ENCODE measurements at regions not wholly inside any gene's neighbourhood (a gene's known extent, or its start where the extent isn't known, plus 50 kb on each side); places are given as distances from the start of the nearest gene placed in this dataset.

GRCh38 chr7:130902755-130903357 lies 168.8 kb upstream of the KLF14 start:
- POLR2A ChIA-PET = interaction anchor here (1.2 to 2.5 kb wide), 2 partner anchors 10 to 53 kb away, joined by 3 to 13 read pairs; no protein-coding TSS in a partner anchor
- peaks cover 68% of the 10 kb centered on the region for H3K36me3 Mint-ChIP-seq (ENCODE audit: low read depth)
- no peak for ATAC-seq

GRCh38 chr7:130903358-130903974 lies 169.5 kb upstream of the KLF14 start:
- Mint-ChIP-seq H3K4me1 (ENCODE audit: low read depth) (peaks cover 68% of the 10 kb centered on the region), H3K27ac (peak overlapping the region; percentile 69), H3K27me3 (ENCODE audit: low read depth) (no peaks in the 10 kb centered on the region), H3K4me3 (no peak overlapping the region), H3K9me3 (ENCODE audit: insufficient read depth) (no peaks in the 10 kb centered on the region), H3K36me3 (ENCODE audit: low read depth) (peaks cover 66% of the 10 kb centered on the region)
- CTCF ChIA-PET = interaction anchor here (1.0 to 3.3 kb wide), 12 partner anchors 9 to 605 kb away, joined by 3 to 17 read pairs (median 4); no protein-coding TSS in a partner anchor
- DNase-seq (no peak), ATAC-seq (no peak)
- POLR2A ChIA-PET = interaction anchor here (1.2 to 2.5 kb wide), 2 partner anchors 10 to 53 kb away, joined by 3 to 13 read pairs; no protein-coding TSS in a partner anchor

More at GRCh38 chr7:130902755-130903357, 168.8 kb upstream of the KLF14 start:
- no peak for DNase-seq
- Mint-ChIP-seq H3K27me3 (ENCODE audit: low read depth) (no peaks in the 10 kb centered on the region), H3K9me3 (ENCODE audit: insufficient read depth) (no peaks in the 10 kb centered on the region), H3K4me3 (no peak overlapping the region), H3K27ac (peak overlapping the region; percentile 68), H3K4me1 (ENCODE audit: low read depth) (peaks cover 71% of the 10 kb centered on the region)
- CTCF ChIA-PET = interaction anchor here (1.0 to 3.3 kb wide), 7 partner anchors 10 to 137 kb away, joined by 3 to 17 read pairs (median 7); no protein-coding TSS in a partner anchor

GRCh38 chr7:130904031-130904757 lies 170.2 kb upstream of the KLF14 start:
- no peak overlapping the region for H3K4me3 Mint-ChIP-seq
- peaks cover 66% of the 10 kb centered on the region for H3K36me3 Mint-ChIP-seq (ENCODE audit: low read depth)
- no peaks in the 10 kb centered on the region for H3K9me3 Mint-ChIP-seq (ENCODE audit: insufficient read depth)
- peaks cover 73% of the 10 kb centered on the region for H3K4me1 Mint-ChIP-seq (ENCODE audit: low read depth)
- CTCF ChIA-PET = interaction anchor here (0.6 to 3.3 kb wide), 19 partner anchors 9 to 604 kb away, joined by 3 to 17 read pairs (median 4); no protein-coding TSS in a partner anchor
- no peak for ATAC-seq
- peak overlapping the region; percentile 69 for H3K27ac Mint-ChIP-seq
- no peaks in the 10 kb centered on the region for H3K27me3 Mint-ChIP-seq (ENCODE audit: low read depth)
- no peak for DNase-seq
- POLR2A ChIA-PET = interaction anchor here (0.6 to 2.5 kb wide), 5 partner anchors 9 to 205 kb away, joined by 3 to 13 read pairs (median 4); no protein-coding TSS in a partner anchor

GRCh38 chr7:130904792-130905191 lies 170.8 kb upstream of the KLF14 start:
- Mint-ChIP-seq H3K9me3 (ENCODE audit: insufficient read depth) (no peaks in the 10 kb centered on the region), H3K36me3 (ENCODE audit: low read depth) (peaks cover 66% of the 10 kb centered on the region), H3K27ac (no peak overlapping the region), H3K27me3 (ENCODE audit: low read depth) (no peaks in the 10 kb centered on the region), H3K4me1 (ENCODE audit: low read depth) (peaks cover 74% of the 10 kb centered on the region), H3K4me3 (no peak overlapping the region)
- DNase-seq (no peak), ATAC-seq (no peak)
- ChIA-PET POLR2A (interaction anchor here (0.6 to 2.5 kb wide), 6 partner anchors 9 to 205 kb away, joined by 3 to 13 read pairs (median 4); no protein-coding TSS in a partner anchor), CTCF (interaction anchor here (0.6 to 3.3 kb wide), 17 partner anchors 8 to 604 kb away, joined by 3 to 17 read pairs (median 4); no protein-coding TSS in a partner anchor)

DNA sequence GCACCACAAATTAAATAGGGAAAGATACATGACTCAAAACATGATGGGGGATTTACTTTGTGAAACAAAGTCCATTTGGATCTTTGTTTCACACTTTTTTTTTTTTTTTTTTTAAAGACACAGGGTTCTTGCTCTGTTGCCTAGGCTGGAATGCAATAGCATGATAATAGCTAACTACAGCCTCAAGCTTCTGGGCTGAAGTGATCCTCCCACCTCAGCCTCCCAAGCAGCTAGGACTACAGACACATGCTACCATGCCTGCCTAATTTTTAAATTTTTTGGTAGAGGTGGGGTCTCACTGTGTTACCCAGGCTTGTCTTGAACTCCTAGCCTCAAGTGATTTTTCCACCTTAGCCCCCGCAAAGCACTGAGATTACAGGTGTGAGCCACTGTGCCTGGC lies 172.6 kb upstream of the KLF14 start:
- H3K27ac Mint-ChIP-seq = no peak overlapping the region
- H3K9me3 Mint-ChIP-seq (ENCODE audit: insufficient read depth) = no peaks in the 10 kb centered on the region
- POLR2A ChIA-PET = no interaction called here
- no peak overlapping the region for H3K4me3 Mint-ChIP-seq
- DNase-seq (no peak), ATAC-seq (no peak)
- no peaks in the 10 kb centered on the region for H3K27me3 Mint-ChIP-seq (ENCODE audit: low read depth)
- peaks cover 72% of the 10 kb centered on the region for H3K36me3 Mint-ChIP-seq (ENCODE audit: low read depth)
- peaks cover 78% of the 10 kb centered on the region for H3K4me1 Mint-ChIP-seq (ENCODE audit: low read depth)
- CTCF ChIA-PET = interaction anchor here (0.9 to 1.8 kb wide), 3 partner anchors 33 to 134 kb away, joined by 3 to 6 read pairs (median 5); no protein-coding TSS in a partner anchor

DNA sequence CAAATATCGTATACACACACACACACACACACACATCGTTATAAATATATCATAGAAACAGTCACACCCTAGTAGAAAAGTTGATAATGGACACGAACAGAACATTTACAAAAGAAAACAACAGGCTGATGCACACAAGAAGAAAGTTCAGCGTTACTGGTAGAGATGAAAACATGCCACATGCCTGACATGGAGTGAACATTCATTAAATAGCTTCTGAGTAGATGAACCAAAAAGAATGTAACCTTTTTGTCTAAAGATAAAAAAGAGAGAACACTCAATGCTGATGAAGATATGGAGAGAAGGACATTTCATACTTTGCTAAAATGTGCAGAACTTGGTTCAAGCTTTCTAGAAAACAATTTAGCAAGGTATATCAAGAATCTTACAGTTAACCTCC lies 173.4 kb upstream of the KLF14 start:
- H3K27ac Mint-ChIP-seq = peak overlapping the region; percentile 37
- peaks cover 78% of the 10 kb centered on the region for H3K4me1 Mint-ChIP-seq (ENCODE audit: low read depth)
- ChIA-PET POLR2A (interaction anchor here (0.6 kb wide), 1 partner anchor 203 kb away, joined by 4 read pairs; no protein-coding TSS in a partner anchor), CTCF (interaction anchor here (0.9 to 2.0 kb wide), 3 partner anchors 52 to 133 kb away, joined by 3 to 8 read pairs (median 5); no protein-coding TSS in a partner anchor)
- H3K9me3 Mint-ChIP-seq (ENCODE audit: insufficient read depth) = no peaks in the 10 kb centered on the region
- DNase-seq = no peak
- no peak overlapping the region for H3K4me3 Mint-ChIP-seq
- H3K27me3 Mint-ChIP-seq (ENCODE audit: low read depth) = no peaks in the 10 kb centered on the region
- peaks cover 72% of the 10 kb centered on the region for H3K36me3 Mint-ChIP-seq (ENCODE audit: low read depth)
- no peak for ATAC-seq

DNA sequence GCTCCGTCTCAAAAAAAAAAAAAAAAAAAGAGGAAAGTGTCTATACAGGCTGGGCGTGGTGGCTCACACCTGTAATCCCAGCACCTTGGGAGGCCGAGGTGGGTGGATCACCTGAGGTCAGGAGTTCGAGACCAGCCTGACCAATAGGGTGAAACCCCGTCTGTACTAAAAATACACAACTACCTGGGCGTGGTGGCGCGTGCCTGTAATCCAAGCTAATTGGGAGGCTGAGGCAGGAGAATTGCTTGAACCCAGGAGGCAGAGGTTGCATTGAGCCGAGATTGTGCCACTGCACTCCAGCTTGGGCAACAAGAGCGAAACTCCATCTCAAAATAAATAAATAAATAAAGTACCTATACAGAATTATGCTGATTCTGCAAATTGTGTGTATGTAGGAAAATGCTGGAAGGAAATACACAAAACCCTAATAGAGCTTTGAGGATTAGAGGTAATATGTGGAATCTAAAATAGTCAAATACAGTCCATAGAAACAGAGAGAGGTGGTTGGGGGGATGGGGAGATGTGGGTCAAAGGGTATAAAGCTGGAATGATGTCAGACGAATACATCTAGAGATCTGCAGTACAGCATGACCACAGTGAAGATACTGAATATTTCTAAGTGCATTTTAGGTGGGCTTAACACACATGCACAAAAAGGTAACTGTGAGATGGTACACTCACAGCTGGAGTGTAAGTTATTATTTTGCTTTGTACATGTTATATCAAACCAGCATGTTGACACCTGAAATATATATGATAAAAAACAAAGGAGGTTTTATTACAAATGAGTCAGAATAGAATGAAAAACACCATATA lies 174.5 kb upstream of the KLF14 start:
- Mint-ChIP-seq H3K36me3 (ENCODE audit: low read depth) (peaks cover 70% of the 10 kb centered on the region), H3K27me3 (ENCODE audit: low read depth) (no peaks in the 10 kb centered on the region), H3K27ac (peak overlapping the region; percentile 24), H3K9me3 (ENCODE audit: insufficient read depth) (no peaks in the 10 kb centered on the region), H3K4me3 (no peak overlapping the region), H3K4me1 (ENCODE audit: low read depth) (peaks cover 74% of the 10 kb centered on the region)
- POLR2A ChIA-PET = no interaction called here
- CTCF ChIA-PET = interaction anchor here (1.0 to 2.0 kb wide), 2 partner anchors 9 to 51 kb away, joined by 3 to 8 read pairs; no protein-coding TSS in a partner anchor
- no peak for DNase-seq
- ATAC-seq = no peak

DNA sequence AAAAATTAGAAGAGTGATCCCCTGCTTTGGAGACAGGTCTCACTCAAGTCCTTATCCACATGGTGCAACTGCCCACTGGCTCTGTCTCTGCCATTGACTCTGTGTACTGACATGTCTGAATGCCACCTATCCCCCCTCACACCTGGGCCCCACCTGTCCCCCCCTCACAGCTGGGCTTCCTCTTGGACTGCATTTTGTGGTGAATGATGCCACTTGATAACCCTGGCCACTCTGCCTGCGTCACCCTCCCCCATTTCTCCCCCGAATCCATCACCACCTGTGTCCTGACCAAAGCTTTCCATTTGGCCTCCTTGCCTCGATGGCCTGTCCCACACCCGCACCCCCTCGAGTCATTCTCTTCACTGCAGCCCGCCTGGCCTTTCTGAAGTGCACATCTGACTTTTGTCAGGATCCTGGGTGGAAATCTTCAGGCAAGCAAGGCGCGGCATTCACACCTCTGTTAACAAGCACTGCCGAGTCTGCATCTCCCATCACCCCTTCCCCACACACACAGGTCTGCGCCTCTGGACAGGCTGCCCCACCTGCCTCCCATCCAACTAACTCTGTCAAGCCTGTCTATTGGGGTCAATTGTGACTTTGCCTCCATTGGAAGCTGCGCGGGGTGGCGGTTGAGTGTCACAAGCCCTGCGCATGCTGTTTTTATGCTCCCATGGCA lies 175.3 kb upstream of the KLF14 start:
- POLR2A ChIA-PET = interaction anchor here (0.6 kb wide), 1 partner anchor 22 kb away, joined by 5 read pairs; no protein-coding TSS in a partner anchor
- no peak for DNase-seq
- Mint-ChIP-seq H3K36me3 (ENCODE audit: low read depth) (peaks cover 67% of the 10 kb centered on the region), H3K27ac (peak overlapping the region; percentile 70), H3K9me3 (ENCODE audit: insufficient read depth) (no peaks in the 10 kb centered on the region), H3K27me3 (ENCODE audit: low read depth) (no peaks in the 10 kb centered on the region), H3K4me3 (no peak overlapping the region), H3K4me1 (ENCODE audit: low read depth) (peaks cover 74% of the 10 kb centered on the region)
- CTCF ChIA-PET = interaction anchor here (0.9 to 2.4 kb wide), 5 partner anchors 10 to 131 kb away, joined by 3 to 12 read pairs (median 4); no protein-coding TSS in a partner anchor
- ATAC-seq = no peak

DNA sequence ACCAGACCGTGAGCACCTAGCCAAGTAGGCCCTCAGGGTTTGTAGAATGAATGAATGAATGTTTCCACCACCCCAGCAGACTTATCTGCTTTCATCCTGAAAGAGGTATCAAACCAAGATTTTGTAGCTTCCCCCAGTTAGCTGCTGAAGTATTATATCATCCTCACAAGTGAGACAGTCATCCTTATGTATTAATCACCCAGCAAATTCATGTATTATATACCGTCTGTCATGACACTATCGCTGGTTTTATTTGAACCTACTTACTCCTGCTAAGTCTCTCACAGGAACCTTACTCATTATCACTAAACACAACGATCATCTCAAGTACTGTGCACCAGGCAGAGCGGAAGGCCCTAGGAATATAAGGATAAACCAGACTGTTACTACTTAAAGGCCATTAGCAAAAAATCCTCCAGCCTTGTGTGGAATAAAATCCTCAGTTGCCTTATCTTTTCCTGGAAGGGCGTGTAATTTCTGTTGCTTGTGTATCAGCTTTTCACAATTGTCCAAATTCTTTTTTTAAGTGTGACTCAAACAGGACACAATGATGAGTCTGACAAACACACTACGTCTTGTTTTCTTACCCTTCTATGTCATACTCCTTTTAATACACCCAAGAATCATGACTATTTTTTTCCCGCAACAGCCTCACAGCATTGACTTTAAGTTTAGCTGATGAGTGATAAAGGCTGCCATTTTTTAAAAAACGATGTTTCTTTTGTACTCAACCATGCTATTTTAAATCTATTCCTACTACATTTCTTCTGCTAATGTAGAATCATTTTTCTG lies 176.1 kb upstream of the KLF14 start:
- ATAC-seq (no peak), DNase-seq (no peak)
- peaks cover 76% of the 10 kb centered on the region for H3K4me1 Mint-ChIP-seq (ENCODE audit: low read depth)
- no peaks in the 10 kb centered on the region for H3K9me3 Mint-ChIP-seq (ENCODE audit: insufficient read depth)
- ChIA-PET CTCF (interaction anchor here (0.9 to 5.6 kb wide), 6 partner anchors 12 to 156 kb away, joined by 3 to 54 read pairs (median 8); no protein-coding TSS in a partner anchor), POLR2A (interaction anchor here (1.0 to 5.8 kb wide), 2 partner anchors 13 to 49 kb away, joined by 3 to 105 read pairs; no protein-coding TSS in a partner anchor)
- no peaks in the 10 kb centered on the region for H3K27me3 Mint-ChIP-seq (ENCODE audit: low read depth)
- H3K4me3 Mint-ChIP-seq = peak overlapping the region; percentile 12
- peaks cover 66% of the 10 kb centered on the region for H3K36me3 Mint-ChIP-seq (ENCODE audit: low read depth)
- H3K27ac Mint-ChIP-seq = peak overlapping the region; percentile 70

Data from activated CD8-positive, alpha-beta T cell treated with anti-CD3 and anti-CD28 coated beads, Interleukin-2, amount 10 ng/mL, durations not matched to agents 7 days and 5 days (primary cell).